IMR-90 (cell line): ENCODE measurements at regions not wholly inside any gene's neighbourhood (a gene's known extent, or its start where the extent isn't known, plus 50 kb on each side); places are given as distances from the start of the nearest gene placed in this dataset.
"Not testable (repeated sequence)": the region's sequence is repeated elsewhere in the genome, so short reads cannot be mapped to it uniquely, and the experiment has no call there.

Experiments
- ATAC-seq: fragments of 200-7000 bp; cut with Tn5 transposase; 2 replicates; pipeline ENCODE4 v1.9.1; 2020; ENCODE audit warnings: low read depth, mild to moderate bottlenecking, moderate library complexity
- BruUV-seq: library from RNA; stranded (reverse); fragments of 400-500 nt; replicated peaks from 2 replicates; lab custom pipeline; 2021; lab: Mats Ljungman, UMichigan
- CTCF ChIA-PET: fragments of 300-600 bp; formaldehyde crosslinking; extraction: SDS; loops from one replicate; lab custom pipeline; 2021; ENCODE audit warnings: antibody characterized with exemption; lab: Yijun Ruan, JAX
- POLR2A ChIA-PET: fragments of 300-600 bp; sonication (Branson Sonifier 250); formaldehyde crosslinking; loops from one replicate; lab custom pipeline; 2022; ENCODE audit warnings: antibody characterized with exemption; ENCODE audit not compliant: unreplicated experiment; lab: Charles Lee
- DNase-seq: peaks from one replicate; pipeline ENCODE4 v3.0.0; 2013
- H2AFZ ChIP-seq: replicated peaks from 2 replicates; pipeline ENCODE3; 2013; ENCODE audit warnings: low read length, mild to moderate bottlenecking; ENCODE audit not compliant: poor library complexity
- H2AK5ac ChIP-seq: 2 replicates; pipeline ENCODE4 v1.6.1; 2013; ENCODE audit warnings: low read depth, low read length, inconsistent platforms
- H2AK9ac ChIP-seq: replicated peaks from 2 replicates; pipeline ENCODE3; 2013; ENCODE audit warnings: mild to moderate bottlenecking, low read depth, low read length, moderate library complexity; ENCODE audit not compliant: poor library complexity
- H2BK120ac ChIP-seq: 2 replicates; pipeline ENCODE4 v1.6.1; 2013; ENCODE audit warnings: low read depth, low read length, inconsistent platforms
- H2BK15ac ChIP-seq: 3 replicates; pipeline ENCODE4 v1.6.1; 2013; ENCODE audit warnings: low read depth, low read length, inconsistent platforms
- H2BK20ac ChIP-seq: 2 replicates; pipeline ENCODE4 v1.6.1; 2013; ENCODE audit warnings: low read depth, mild to moderate bottlenecking, inconsistent platforms, low read length, moderate library complexity
- H2BK5ac ChIP-seq: 2 replicates; pipeline ENCODE4 v1.6.1; 2013; ENCODE audit warnings: mild to moderate bottlenecking, low read depth, low read length, inconsistent platforms; ENCODE audit not compliant: poor library complexity, severe bottlenecking
- H3K14ac ChIP-seq: replicated peaks from 2 replicates; pipeline ENCODE4 v1.6.1; 2013; ENCODE audit warnings: low read depth, low read length, inconsistent platforms
- H3K18ac ChIP-seq: 2 replicates; pipeline ENCODE4 v1.6.1; 2013; ENCODE audit warnings: low read depth, low read length, control low read depth
- H3K23ac ChIP-seq: 2 replicates; pipeline ENCODE4 v1.6.1; 2013; ENCODE audit warnings: low read depth, low read length, inconsistent platforms
- H3K27ac ChIP-seq: 2 replicates; pipeline ENCODE4 v1.5.1; 2013; ENCODE audit warnings: mild to moderate bottlenecking, control low read depth, low read length; ENCODE audit not compliant: insufficient read depth
- H3K27me3 ChIP-seq: 2 replicates; pipeline ENCODE4 v1.6.1; 2013; ENCODE audit warnings: low read length; ENCODE audit not compliant: control insufficient read depth, insufficient read depth
- H3K36me3 ChIP-seq: 2 replicates; pipeline ENCODE4 v1.6.1; 2013; ENCODE audit warnings: low read length, mixed read lengths; ENCODE audit not compliant: control insufficient read depth, insufficient read depth
- H3K4ac ChIP-seq: 2 replicates; pipeline ENCODE4 v1.6.1; 2013; ENCODE audit warnings: low read depth, low read length, inconsistent platforms
- H3K4me1 ChIP-seq: 2 replicates; pipeline ENCODE4 v1.6.1; 2013; ENCODE audit warnings: low read length, mixed read lengths; ENCODE audit not compliant: control insufficient read depth, insufficient read depth
- H3K4me2 ChIP-seq: 2 replicates; pipeline ENCODE4 v1.6.1; 2013; ENCODE audit warnings: low read depth, mild to moderate bottlenecking, control low read depth, low read length, moderate library complexity
- H3K4me3 ChIP-seq: 2 replicates; pipeline ENCODE4 v1.5.1; 2013; ENCODE audit warnings: low read depth, mild to moderate bottlenecking, control low read depth, low read length, moderate library complexity; ENCODE audit not compliant: insufficient read depth
- H3K56ac ChIP-seq: 2 replicates; pipeline ENCODE4 v1.6.1; 2013; ENCODE audit warnings: low read length, inconsistent platforms; ENCODE audit not compliant: insufficient read depth; ENCODE audit errors: extremely low read depth
- H3K79me1 ChIP-seq, 2 experiments: 2 replicates each; pipeline ENCODE4 v1.6.1; 2013; ENCODE audit warnings: low read length in 2 of 2, inconsistent platforms in 1 of 2, low read depth in 1 of 2
- H3K9ac ChIP-seq: 2 replicates; pipeline ENCODE4 v1.6.1; 2013; ENCODE audit warnings: low read depth, low read length, control low read depth
- H3K9me1 ChIP-seq: 2 replicates; pipeline ENCODE4 v1.6.1; 2013; ENCODE audit warnings: low read length, inconsistent platforms; ENCODE audit not compliant: insufficient read depth
- H3K9me3 ChIP-seq: 2 replicates; pipeline ENCODE4 v1.6.1; 2013; ENCODE audit warnings: low read length; ENCODE audit not compliant: control insufficient read depth, insufficient read depth
- H4K20me1 ChIP-seq: 2 replicates; pipeline ENCODE4 v1.6.1; 2013; ENCODE audit warnings: low read length, inconsistent platforms; ENCODE audit not compliant: insufficient read depth
- H4K5ac ChIP-seq: 2 replicates; pipeline ENCODE4 v1.6.1; 2013; ENCODE audit warnings: mild to moderate bottlenecking, low read depth, low read length, control low read depth
- H4K8ac ChIP-seq, 2 experiments: 2 replicates each; pipeline ENCODE4 v1.6.1; 2013; ENCODE audit warnings: low read depth in 2 of 2, low read length in 2 of 2, control low read depth in 1 of 2, inconsistent platforms in 1 of 2
- H4K91ac ChIP-seq: 2 replicates; pipeline ENCODE4 v1.6.1; 2013; ENCODE audit warnings: low read depth, low read length, inconsistent platforms; ENCODE audit not compliant: insufficient read depth
- WGBS, 2 experiments: methylation state at CpG; one replicate each; pipeline versions ENCODE4 v1.1.5 to v1.1.7; 2013; ENCODE audit warnings: missing lambda C conversion rate in 2 of 2; ENCODE audit not compliant: insufficient read length in 1 of 2; ENCODE audit errors: extremely low coverage in 2 of 2; 5-methylcytosine and 5-hydroxymethylcytosine counted together
- dilution Hi-C: fragments of 300-500 bp; cut with HindIII; formaldehyde crosslinking; loops from one replicate; pipeline ENCODE4 v1.14.3; 2018; ENCODE audit warnings: low sequenced_read_pairs; ENCODE audit not compliant: unreplicated experiment
- in situ Hi-C: fragments of 300-500 bp; cut with MboI; formaldehyde crosslinking; loops from 3 replicates; pipeline ENCODE4 v1.14.3; 2019; ENCODE audit warnings: low sequenced_read_pairs, inconsistent platforms, mixed read lengths
- intact Hi-C: fragments of 100-400 bp; cut with micrococcal nuclease; formaldehyde crosslinking; loops from 2 replicates; pipeline ENCODE4 v1.10.0; 2022

DNA sequence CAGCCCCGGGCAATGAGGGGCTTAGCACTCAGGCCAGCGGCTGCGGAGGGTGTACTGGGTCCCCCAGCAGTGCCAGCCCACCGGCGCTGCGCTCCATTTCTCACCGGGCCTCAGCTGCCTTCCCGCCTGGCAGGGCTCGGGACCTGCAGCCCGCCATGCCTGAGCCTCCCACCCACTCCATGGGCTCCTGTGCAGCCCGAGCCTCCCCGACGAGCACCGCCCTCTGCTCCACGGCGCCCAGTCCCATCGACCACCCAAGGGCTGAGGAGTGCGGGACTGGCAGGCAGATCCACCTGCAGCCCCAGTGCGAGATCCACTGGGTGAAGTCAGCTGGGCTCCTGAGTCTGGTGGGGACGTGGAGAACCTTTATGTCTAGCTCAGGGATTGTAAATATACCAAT, 63.9 kb upstream of the TEX13C start:
- H3K18ac ChIP-seq, DNase-seq, dilution Hi-C loops, H3K79me1 ChIP-seq, H3K4ac ChIP-seq, H3K4me1 ChIP-seq, H3K23ac ChIP-seq, H4K5ac ChIP-seq, H3K4me2 ChIP-seq, H4K20me1 ChIP-seq, H2AK9ac ChIP-seq, H3K4me3 ChIP-seq, CTCF ChIA-PET, H2BK5ac ChIP-seq, H3K14ac ChIP-seq, ATAC-seq, H2BK20ac ChIP-seq, H2AK5ac ChIP-seq, H3K9me3 ChIP-seq, H3K36me3 ChIP-seq, H3K27ac ChIP-seq, H4K8ac ChIP-seq, H2BK120ac ChIP-seq, H3K9me1 ChIP-seq, H3K56ac ChIP-seq, H2AFZ ChIP-seq, intact Hi-C loops, BruUV-seq, in situ Hi-C loops, POLR2A ChIA-PET, H2BK15ac ChIP-seq, H3K9ac ChIP-seq, H4K91ac ChIP-seq, H3K27me3 ChIP-seq: not testable (repeated sequence)
- no CpG with 5 or more reads among the region's 20 CpGs for WGBS, 2 experiments
